ENCODE measurements at regions not wholly inside any gene's neighbourhood (a gene's known extent, or its start where the extent isn't known, plus 50 kb on each side); places are given as distances from the start of the nearest gene placed in this dataset.

- TF ChIP-seq CTCF (IDR thresholded peaks at IDR 0.05) (no peak), MAX (IDR thresholded peaks at IDR 0.05; ENCODE audit: low read depth) (no peak), ELF1 (IDR thresholded peaks at IDR 0.05) (no peak), REST (IDR thresholded peaks at IDR 0.05; ENCODE audit: low read depth, low read length) (no peak), EZH2phosphoT487 (IDR thresholded peaks at IDR 0.05; ENCODE audit: borderline replicate concordance, low read depth) (no peak), YY1 (IDR thresholded peaks at IDR 0.05; ENCODE audit: low read depth) (no peak), FOXJ3 (CRISPR knock-in tag; IDR thresholded peaks at IDR 0.05) (no peak), GATA2 (CRISPR knock-in tag; IDR thresholded peaks at IDR 0.05) (no peak), RAD21 (IDR thresholded peaks at IDR 0.05; ENCODE audit: low read length) (no peak)
Observed at GRCh38 chr10:121182219-121182618, 331.1 kb downstream of the WDR11 start.

Data from SK-N-SH (cell line).